HG03521 (cell line): ENCODE measurements at regions not wholly inside any gene's neighbourhood (a gene's known extent, or its start where the extent isn't known, plus 50 kb on each side); places are given as distances from the start of the nearest gene placed in this dataset.

ENCODE experiments used
- ATAC-seq: cut with Tn5 transposase; IDR thresholded peaks from one replicate; pipeline ENCODE4 v1.9.1; 2021; ENCODE audit warnings: mild to moderate bottlenecking, moderate library complexity; ENCODE audit not compliant: unreplicated experiment

DNA sequence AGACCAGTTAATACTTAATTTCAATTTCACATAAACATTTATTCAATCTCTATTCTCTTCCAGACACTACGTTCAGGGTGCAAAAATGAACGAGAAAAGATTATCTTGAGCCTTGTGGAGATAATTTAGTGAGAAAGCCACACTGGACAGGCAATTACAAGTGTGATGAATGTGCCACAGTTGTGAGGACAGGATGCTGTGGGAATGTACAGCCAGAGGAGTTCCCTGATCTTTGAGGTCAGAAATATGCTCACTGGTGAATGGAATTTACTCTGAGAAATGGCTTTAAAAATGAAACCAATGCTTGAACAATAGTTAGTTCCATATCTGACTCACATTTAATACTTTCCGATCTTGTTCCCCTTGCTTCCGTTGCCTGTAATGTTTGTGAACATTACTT is 864.8 kb downstream of the GATA3 start:
- no peak for ATAC-seq

DNA sequence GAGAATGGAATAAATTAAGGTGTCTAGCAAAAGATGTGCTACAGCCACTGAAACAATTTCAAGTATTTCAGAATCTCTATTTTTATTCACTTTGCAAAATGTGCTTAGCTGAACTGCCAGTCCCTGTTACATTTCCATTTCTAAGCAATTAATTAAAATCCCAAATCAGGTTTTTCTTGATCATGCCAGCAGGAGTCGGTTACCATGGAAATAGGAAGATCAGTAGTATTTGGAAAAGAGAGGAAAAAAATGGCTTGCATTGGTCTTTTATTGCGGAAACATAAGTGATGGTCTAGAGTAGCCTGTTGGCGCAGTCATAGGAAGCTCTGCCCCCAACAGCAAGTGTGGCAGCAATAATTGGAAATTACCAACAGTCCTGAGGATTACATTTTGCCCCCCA is 867.1 kb downstream of the GATA3 start:
- no peak for ATAC-seq

DNA sequence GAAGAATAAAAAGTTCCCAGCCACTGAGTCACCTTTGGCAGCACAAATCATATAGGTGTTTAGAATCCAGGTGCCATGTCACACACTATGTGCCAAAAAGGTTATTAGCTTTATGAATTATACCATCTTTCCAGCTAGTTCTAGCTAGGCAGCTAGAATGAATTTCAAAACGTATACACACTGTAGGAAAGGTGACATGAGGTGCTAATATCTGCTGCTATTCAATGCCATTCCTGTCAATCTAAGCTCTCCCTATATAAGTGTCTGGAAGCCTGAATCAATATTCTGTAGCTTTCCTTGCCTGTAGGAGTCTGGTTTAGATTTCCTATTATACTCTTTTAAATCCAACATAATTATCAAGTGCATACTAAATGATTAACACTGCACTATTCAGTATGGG is 868.6 kb downstream of the GATA3 start:
- ATAC-seq: no peak

DNA sequence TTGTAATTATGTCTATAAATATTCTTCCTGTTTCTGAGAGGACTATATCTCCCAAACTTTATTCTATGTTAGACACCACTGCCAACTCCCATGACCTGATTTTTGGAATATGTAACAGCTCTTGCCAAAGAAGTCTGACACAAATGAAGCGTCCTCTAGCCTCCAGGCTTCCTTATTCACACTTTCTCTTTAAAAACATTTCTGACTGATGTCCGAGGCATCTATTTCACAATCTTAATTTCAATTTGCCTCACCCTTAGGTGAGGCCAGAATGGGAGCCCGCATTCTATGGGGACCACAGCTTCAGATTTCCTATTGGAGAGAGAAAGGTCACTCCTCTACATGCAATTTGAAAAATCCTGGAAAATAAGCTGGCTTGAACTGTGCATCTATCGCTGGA is 873.2 kb downstream of the GATA3 start:
- ATAC-seq: no peak

DNA sequence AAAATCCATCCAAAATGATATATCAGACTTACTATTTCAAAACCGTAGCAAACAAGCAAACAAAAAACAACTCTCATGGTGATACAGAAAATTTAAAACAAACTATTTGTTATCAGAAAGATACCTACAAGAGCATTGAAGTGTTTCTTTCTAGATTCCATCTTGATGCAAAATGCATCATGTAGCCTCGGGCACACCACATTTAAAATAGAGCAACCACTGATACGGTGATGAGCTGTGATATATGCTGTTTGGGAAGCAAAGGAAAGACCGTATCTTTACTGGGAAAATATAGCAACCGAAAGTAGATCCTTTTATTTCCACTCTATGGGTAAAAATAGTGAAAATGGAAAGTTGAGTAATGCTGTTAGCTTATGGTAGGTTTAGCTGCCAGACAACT is 892.0 kb downstream of the GATA3 start:
- ATAC-seq: no peak

DNA sequence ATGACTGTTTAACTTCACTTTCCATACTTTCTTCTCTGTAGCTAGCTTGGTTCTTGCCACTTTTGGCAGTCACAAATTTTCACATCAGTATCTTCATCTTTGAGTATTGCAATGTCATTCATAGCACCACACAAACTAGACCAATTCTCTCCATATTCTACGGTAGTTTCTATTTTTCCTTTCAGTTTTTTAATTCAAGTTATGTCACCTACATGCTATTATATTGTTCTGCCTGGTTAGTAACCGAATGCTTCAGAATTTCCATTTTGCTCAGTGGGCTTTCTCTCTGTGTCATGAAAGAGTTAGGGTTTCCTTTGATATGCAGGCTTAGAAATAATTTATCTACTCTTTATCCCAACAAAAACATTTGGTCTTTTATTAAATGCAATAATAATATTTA is 896.5 kb downstream of the GATA3 start:
- no peak for ATAC-seq

DNA sequence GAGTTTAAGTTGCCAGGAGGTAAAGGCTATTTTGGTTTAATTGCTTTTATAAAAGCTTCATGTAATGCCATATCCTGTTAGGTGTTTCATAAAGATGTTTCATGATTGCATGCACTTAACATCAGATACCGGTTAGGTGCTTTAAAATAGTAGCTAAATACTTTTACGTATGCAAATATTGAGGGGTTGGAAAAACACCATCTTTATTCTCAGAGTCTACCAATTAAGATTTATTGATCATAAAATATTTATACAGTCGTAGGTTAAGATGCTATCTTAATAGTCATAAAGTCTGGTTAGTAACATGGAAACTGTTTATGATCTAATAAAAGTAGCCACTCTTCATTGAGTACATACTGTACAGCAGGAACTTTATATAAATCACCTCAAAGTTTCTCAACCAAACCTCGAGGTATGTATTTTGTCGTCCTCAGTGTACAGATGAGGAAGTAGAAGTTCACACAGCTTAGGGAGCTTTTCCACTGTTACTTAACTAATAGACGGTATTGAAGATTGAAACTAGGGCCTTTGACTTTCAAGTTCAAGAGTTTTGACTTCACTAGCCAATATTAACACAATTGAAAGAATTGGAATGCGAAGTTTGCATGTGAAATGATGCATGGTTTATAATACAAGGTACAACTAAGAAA is 897.1 kb downstream of the GATA3 start:
- ATAC-seq: no peak

DNA sequence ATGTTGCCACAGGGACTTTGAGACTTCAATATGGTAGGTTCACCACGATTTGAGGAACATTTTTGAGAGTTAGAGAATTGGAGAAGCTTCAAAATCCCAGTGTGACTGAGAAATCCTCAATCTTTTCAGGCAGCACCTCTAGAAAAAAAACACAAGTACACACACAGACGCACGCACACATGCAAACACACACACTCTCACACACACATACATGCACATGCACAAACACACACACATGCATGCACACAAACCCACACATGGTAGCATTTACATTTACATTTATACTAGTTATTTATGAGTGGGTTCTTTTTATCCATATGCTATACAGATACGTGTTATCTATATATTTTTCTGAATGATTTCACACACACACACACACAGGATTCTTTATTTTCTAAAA is 901.9 kb downstream of the GATA3 start:
- no peak for ATAC-seq

DNA sequence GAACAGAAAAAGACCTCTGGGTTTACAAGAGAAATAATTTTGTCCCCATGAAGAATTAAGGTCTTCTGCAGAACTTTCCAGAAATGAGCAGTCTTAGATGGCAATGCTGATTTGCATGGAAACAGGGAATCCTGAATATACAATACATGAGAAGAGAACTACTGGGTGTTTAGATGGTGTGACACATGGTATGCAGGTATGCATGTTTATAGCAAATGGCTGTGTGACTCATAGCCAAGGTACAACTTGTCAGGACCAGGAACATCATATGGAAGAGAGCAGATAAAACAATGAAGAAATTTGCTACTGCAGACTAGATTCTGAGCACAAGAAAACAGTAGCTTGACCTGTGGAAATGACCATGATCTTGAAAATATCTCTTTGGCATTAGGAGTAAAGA is 907.8 kb downstream of the GATA3 start:
- ATAC-seq: no peak

DNA sequence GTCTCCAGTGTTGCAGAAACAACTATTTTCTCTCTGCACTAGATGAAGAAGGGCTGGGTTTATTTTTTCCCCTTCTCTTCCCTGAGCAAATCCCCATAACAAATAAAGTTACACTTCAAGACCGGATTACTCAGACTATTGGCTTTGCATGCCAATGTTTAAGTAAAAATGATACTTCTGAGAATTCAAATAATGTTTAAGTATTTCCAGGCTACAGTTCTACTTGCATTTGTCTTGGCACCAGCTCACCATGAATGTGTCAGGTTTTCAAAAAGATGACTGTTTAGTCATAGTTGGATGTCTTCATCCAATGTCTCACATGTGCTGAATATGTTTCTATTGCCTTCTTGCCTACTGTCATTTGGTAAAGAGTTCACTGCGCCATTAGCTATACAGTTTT is 912.6 kb downstream of the GATA3 start:
- no peak for ATAC-seq

DNA sequence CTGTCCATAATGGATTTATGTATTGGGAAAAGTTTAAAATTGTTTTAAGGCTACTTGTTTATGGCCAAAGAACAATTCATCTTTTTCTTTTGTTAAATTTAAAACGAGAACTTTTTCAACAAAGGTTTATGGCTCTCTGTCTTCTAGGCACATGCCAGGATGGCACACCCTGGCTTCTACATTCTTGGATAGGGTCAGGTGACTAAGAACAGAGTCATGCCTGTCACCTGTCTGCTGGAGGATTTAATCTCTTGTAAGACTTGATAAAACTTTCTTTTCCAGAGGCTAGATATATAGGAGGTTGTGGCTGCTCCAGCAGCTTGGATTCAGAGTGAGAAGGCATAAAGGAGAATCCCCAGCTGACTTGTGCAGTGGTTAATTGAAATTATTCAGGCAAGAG is 915.4 kb downstream of the GATA3 start:
- no peak for ATAC-seq

DNA sequence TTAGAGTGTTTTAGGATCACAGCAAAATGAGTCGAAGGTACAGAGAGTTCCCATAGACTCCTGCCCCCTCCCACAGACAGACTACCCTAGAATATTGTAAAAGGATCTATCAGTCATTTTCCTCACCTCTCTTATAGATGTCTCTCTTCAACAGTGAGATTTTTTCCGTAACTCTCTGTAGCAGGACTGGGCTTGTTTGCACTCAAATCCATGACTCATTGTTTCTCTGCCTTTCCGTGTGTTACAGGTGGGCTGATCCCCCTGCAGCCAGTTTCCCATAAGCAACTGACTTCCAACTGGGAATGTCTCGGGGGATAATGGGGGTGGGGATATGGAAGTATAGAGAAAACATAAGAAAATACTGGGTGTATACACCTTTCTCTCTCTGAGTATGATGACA is 921.0 kb downstream of the GATA3 start:
- ATAC-seq: no peak

DNA sequence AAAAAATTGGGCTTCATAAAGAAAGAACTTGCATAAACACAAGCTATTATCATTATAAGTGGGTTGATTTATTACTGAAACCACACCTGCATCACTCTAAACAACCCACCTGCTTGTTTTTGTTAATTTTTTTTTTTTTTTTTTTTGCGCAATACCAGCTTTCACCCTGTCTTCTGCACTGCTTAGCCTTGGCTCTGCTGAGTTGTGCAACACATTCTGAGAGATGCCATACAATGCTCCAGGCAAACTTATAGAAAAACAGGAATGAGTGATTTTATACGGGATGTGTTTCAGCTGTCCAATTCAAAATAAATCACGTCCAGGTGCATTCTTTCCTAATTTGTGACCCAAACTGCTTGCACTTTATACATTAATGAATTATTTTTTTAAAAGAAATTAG is 923.6 kb downstream of the GATA3 start:
- no peak for ATAC-seq

DNA sequence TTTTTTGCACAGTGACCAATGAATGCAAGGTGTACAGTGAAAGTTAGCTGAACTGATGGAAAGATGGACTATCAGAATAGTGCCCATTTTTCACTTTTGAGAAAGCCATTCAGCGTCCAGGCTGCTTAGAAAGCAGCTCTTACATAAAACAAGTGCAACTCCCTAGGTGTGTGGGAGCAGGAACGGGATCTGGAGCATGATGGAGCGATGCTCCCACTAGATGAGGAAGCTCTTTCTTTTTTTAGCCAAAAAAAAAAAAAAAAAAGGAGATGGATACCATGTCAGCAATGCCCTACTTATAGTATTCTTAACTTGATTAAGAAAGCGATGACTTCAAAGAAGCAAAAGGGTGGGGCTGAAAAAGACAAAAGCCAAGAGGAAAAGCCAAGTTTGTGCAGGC is 925.5 kb downstream of the GATA3 start:
- ATAC-seq: no peak

DNA sequence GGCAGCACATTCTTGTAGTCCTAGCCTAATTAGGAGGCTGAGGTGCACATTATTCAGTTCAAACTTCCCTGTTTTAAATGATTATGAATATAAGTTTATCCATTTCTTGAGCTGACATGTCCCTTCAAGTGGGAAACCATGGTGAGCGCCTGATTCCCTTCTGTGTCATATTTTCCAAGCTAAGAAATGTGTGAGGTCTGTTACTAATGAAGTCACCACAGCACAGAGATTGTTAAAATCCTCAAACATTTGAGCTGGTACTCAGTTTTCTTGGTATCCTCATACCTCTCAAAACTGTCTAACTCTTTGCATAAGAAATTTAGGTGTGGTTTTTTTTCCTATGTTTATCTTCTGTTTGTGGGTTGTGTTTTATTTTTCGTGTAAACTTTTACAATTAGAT is 926.8 kb downstream of the GATA3 start:
- no peak for ATAC-seq

DNA sequence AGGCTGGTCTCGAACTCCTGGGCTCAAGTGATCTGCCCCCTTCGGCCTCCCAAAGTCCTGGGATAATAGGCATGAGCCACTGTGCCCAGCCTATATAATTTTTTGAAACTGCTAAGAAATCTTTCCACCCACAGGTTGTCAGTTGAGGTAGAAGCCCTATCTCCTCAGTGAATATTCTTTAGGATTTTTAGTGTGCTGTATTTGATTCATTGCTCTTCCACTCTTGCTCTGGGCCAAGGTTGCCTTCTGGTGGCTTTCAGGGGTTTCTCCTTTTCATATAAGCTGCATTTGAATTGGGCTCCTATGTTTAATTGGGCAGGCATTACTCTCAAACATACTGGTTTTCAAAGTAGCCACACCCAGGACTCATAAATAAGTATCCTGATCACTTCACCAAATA is 931.2 kb downstream of the GATA3 start:
- no peak for ATAC-seq

DNA sequence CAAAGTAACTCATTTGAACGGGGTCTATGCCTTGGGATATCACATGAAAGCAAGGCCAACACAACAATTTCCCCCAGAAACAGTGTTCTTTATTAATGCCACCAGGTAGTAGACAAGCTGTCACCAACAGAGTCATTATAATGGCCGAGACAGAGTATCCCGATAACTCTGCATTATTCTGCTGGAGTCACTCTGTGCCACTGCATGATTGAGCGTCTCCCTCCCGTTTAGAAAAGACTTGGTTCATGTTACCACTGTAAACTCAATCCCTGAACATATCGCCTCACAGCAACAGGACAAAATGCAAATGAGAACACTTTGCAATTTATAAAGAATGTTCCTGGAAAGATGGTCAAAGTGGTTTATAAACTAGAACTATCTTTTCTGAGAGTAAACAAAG is 932.5 kb downstream of the GATA3 start:
- ATAC-seq: no peak

DNA sequence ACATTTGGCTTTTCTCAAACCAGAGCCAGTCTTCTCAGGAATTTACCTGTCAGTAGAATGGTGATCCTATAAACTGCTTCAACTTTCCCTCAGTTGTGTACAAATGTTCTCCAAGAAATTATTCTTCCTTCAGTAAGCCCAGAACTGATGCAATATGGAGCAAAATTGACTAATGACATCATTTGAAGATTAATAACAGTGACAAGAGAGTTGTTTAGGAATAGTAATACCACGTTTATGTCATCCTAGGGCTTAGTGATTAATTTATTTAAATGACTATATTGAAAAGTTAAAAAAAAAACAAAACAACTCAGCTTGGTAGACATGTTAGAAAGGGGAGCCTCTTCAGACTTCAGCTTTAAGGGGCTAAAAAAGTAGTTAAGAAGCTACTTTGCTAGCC is 933.2 kb downstream of the GATA3 start:
- ATAC-seq: no peak

DNA sequence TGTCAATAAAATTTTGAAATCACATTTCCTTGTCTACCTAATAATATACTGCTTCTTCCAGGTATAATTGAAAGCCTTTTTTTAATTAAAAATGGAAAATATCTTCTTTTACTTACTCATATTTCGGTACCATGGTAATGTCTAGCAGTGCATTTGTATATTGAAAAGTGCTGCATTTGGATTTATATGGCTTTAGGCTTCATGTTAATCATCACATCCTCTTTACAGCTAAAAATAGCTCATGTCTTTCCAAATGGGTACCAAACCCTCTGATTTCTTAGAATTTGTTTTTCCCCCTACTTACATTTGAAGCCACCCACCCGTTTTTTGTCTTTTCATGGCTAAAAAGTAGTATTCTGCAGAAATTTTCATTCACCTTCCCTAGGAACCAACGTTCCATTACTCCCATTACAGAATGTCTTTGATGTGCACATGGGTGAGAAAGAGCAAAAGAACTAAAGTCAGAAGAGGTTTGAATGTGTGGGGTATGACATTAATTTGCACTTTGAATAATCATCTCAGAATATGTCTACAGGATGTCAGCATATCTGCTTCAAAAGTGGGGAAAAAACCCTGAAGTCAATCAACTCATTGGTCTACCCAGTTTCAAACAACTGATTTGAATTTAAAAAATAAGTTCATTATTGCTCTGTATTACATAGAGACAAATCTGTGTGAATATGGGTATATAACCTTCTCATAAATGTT is 935.9 kb downstream of the GATA3 start:
- ATAC-seq: no peak

DNA sequence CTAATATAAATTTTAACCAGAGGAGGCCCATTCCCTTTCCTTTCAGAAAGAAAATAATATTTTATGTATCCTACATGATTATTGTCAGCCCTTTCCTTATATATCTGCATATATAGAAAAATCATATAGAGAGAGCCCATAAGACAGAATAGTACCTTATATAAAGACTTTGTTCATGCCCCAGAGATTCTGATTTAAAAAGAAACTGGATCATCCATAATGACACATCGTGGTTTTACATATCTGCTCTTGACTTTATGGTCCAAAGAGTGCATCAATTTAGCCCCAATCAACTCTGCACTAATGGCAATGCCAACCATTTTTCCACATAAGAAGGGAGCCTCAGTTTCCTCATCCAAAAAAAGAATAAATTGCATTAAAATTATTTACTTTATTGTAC is 937.5 kb downstream of the GATA3 start:
- no peak for ATAC-seq

DNA sequence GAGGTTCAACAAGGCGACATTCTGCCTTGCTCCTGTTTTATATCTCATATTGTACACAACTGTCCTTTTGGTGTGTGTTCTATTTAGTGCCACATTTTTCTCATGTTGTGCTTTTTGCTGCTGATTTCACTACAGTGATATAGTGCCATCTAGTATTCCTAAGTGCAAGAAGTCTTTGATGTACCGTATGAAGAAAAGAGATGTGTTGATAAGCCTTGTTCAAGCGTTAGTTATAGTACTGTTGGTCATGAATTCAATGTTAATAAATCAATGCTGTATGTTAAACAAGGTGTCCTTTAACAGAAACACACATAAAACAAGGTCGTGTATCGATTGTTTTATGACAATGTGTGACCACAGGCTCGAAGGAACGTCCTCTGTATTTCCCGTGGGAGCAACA is 939.4 kb downstream of the GATA3 start:
- ATAC-seq: no peak

DNA sequence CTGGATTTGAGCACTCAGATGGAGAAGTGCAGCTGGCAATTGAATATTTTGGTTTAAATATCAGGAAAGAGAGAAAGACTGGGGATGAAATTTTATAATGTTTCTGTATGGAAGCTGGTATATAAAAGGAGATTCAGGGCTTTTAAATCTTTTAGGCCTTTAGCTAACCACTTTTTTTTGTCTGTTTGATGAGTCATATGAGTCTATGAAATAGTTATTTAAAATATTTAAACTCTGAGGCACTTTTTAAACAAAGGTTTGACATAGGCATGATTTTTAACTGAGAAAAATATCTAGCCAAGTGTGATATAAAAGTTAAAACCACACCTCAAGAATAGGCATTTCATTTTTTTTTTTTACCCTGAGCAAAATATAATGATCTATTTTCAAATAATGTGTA is 944.3 kb downstream of the GATA3 start:
- no peak for ATAC-seq

DNA sequence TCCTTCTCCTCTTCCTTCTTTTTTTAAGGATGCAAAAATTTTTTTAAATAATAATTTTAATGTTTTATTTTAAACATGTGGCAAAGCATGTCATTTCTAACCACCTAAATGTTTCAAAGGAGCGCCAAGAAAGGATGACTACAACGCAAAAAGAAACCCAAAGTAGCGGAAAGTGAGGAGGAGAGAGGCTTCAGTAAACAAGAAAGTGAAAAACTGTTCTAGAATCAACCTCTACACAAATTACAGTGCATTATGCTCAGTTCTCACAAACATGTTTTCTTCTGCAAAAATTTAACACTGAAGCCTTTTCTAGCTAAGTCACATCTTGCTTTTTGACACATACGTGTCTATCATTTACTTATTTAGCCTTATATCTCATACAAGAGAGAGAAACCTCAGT is 948.6 kb downstream of the GATA3 start:
- ATAC-seq: no peak
